Right cardiac atrium (tissue), 5 donors: ENCODE measurements at regions not wholly inside any gene's neighbourhood (a gene's known extent, or its start where the extent isn't known, plus 50 kb on each side); places are given as distances from the start of the nearest gene placed in this dataset.

Experiments used
- ATAC-seq, 2 donors: fragments of 200-7000 bp; cut with Tn5 transposase; one replicate each; pipeline versions ENCODE4 v1.8.0 to v1.9.1; 2020; ENCODE audit warnings: moderate library complexity in 2 of 2, mild to moderate bottlenecking in 1 of 2
- DNase-seq, 3 donors: peaks; one replicate each; pipeline ENCODE4 v3.0.0-alpha.2; 2020
- H3K27ac ChIP-seq: one replicate; pipeline ENCODE4 v1.5.1; 2013; ENCODE audit warnings: mild to moderate bottlenecking, low read length, control low read depth, moderate library complexity
- H3K27me3 ChIP-seq: one replicate; pipeline ENCODE4 v1.6.1; 2013; ENCODE audit not compliant: control insufficient read depth, insufficient read depth
- H3K4me1 ChIP-seq: one replicate; pipeline ENCODE4 v1.6.1; 2013; ENCODE audit warnings: low read length; ENCODE audit not compliant: control insufficient read depth, insufficient read depth
- H3K4me3 ChIP-seq: one replicate; pipeline ENCODE4 v1.5.1; 2013; ENCODE audit warnings: low read length, control low read depth
- H3K9me3 ChIP-seq: one replicate; pipeline ENCODE4 v1.6.1; 2013; ENCODE audit warnings: low read length; ENCODE audit not compliant: control insufficient read depth
- WGBS: extraction: QIAGEN DNeasy Blood & Tissue Kit; methylation state at CpG from one replicate; pipeline ENCODE4 v1.1.7; 2013; 5-methylcytosine and 5-hydroxymethylcytosine counted together
- intact Hi-C, 4 donors: fragments of 100-400 bp; cut with DNase I; formaldehyde crosslinking; loops; one replicate each; pipeline versions ENCODE4 v1.11.0 to v1.14.0; 2022 to 2023
- donor health status: healthy with polysubstance abuse.
- donor health status: DM: no; HTN: yes; CAD: no.
- donor health status: DM: no; HTN: no; CAD: no.
- donor health status: DM: no; HTN: yes; CAD: no; lungs with severe emphysema.
- donor health status: DM: yes; HTN: yes; CAD: no.

- Histone ChIP-seq H3K4me1 (no peaks in the 10 kb centered on the region), H3K27ac (no peak overlapping the region), H3K9me3 (no peaks in the 10 kb centered on the region), H3K27me3 (no peaks in the 10 kb centered on the region), H3K4me3 (no peak overlapping the region)
- WGBS: 77% methylated on average over 6 of the region's 6 CpGs
- intact Hi-C loops: no loop called here
- ATAC-seq: no peak
- no peak for DNase-seq
These were observed 232.6 kb upstream of the GPR26 start for GRCh38 chr10:123433539-123433938.

- Histone ChIP-seq H3K9me3 (no peaks in the 10 kb centered on the region), H3K4me1 (no peaks in the 10 kb centered on the region), H3K27me3 (no peaks in the 10 kb centered on the region), H3K4me3 (no peak overlapping the region), H3K27ac (no peak overlapping the region)
- ATAC-seq (no peak), DNase-seq (no peak)
- intact Hi-C loops: no loop called here
- 82% methylated on average over 15 of the region's 15 CpGs for WGBS
These were observed 231.6 kb upstream of the GPR26 start for GRCh38 chr10:123434435-123435039.

- Histone ChIP-seq H3K9me3 (no peaks in the 10 kb centered on the region), H3K27ac (no peak overlapping the region), H3K4me1 (no peaks in the 10 kb centered on the region), H3K4me3 (no peak overlapping the region), H3K27me3 (no peaks in the 10 kb centered on the region)
- DNase-seq: no peak
- WGBS: 77% methylated on average over 4 of the region's 4 CpGs
- no peak for ATAC-seq
- intact Hi-C loops: no loop called here
These were observed 223.3 kb upstream of the GPR26 start for GRCh38 chr10:123442901-123443300.

- Histone ChIP-seq H3K4me3 (no peak overlapping the region), H3K27me3 (no peaks in the 10 kb centered on the region), H3K4me1 (no peaks in the 10 kb centered on the region), H3K9me3 (no peaks in the 10 kb centered on the region), H3K27ac (no peak overlapping the region)
- intact Hi-C loops: no loop called here
- no peak for ATAC-seq
- DNase-seq: no peak
These were observed 222.2 kb upstream of the GPR26 start for GRCh38 chr10:123443924-123444323.

GRCh38 chr10:123445261-123445775, 220.8 kb upstream of the GPR26 start:
- no peaks in the 10 kb centered on the region for H3K27me3 ChIP-seq
- ATAC-seq: no peak
- intact Hi-C loops: no loop called here
- H3K4me3 ChIP-seq: no peak overlapping the region
- no peaks in the 10 kb centered on the region for H3K9me3 ChIP-seq
- H3K4me1 ChIP-seq: no peaks in the 10 kb centered on the region
- 82% methylated on average over 8 of the region's 8 CpGs for WGBS
- no peak overlapping the region for H3K27ac ChIP-seq
- no peak for DNase-seq

GRCh38 chr10:123446449-123447156, 219.6 kb upstream of the GPR26 start:
- intact Hi-C loops: no loop called here
- DNase-seq (no peak), ATAC-seq (no peak)
- no peaks in the 10 kb centered on the region for H3K27me3 ChIP-seq
- no peaks in the 10 kb centered on the region for H3K4me1 ChIP-seq
- no peak overlapping the region for H3K4me3 ChIP-seq
- 63% methylated on average over 10 of the region's 10 CpGs for WGBS
- no peak overlapping the region for H3K27ac ChIP-seq
- H3K9me3 ChIP-seq: no peaks in the 10 kb centered on the region

- Histone ChIP-seq H3K9me3 (no peaks in the 10 kb centered on the region), H3K4me1 (no peaks in the 10 kb centered on the region), H3K27me3 (no peaks in the 10 kb centered on the region), H3K27ac (no peak overlapping the region), H3K4me3 (no peak overlapping the region)
- intact Hi-C loops: no loop called here
- 79% methylated on average over 7 of the region's 7 CpGs for WGBS
- ATAC-seq (no peak), DNase-seq (no peak)
These were observed 216.8 kb upstream of the GPR26 start for GRCh38 chr10:123449234-123449962.

DNA sequence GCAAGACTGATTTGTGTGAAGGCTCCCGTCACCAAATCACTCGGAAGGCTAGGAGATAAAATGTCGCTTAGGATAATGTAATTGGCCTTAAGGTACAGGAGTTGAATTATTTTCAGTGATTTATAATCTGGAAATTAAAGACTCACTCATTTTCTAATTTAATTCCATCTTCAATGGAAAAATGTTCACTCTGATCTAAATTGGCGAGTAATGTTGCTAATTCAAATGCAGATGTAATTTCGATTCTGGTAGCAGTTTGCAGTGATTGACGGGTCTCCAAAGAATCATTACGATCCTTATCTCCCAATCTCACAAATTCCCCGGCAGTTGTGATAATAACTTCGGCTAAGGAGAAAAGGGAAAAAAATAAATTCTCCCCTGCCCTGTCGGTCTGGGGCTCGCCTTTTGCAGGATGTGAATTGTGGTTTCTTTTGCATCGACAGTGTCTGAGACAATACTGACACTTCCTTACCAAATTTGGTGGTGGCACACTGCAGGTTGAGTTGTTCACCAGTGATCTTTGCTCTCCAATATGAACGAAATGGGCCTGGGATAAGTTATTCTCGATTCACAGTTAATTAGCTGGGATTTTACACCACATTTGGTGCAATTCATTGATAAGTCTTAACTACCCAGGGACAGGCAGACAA, 215.1 kb upstream of the GPR26 start:
- no peak overlapping the region for H3K4me3 ChIP-seq
- no peak for ATAC-seq
- intact Hi-C loops: no loop called here
- no peaks in the 10 kb centered on the region for H3K9me3 ChIP-seq
- no peaks in the 10 kb centered on the region for H3K27me3 ChIP-seq
- no peaks in the 10 kb centered on the region for H3K4me1 ChIP-seq
- H3K27ac ChIP-seq: no peak overlapping the region
- 66% methylated on average over 14 of the region's 14 CpGs for WGBS
- no peak for DNase-seq

DNA sequence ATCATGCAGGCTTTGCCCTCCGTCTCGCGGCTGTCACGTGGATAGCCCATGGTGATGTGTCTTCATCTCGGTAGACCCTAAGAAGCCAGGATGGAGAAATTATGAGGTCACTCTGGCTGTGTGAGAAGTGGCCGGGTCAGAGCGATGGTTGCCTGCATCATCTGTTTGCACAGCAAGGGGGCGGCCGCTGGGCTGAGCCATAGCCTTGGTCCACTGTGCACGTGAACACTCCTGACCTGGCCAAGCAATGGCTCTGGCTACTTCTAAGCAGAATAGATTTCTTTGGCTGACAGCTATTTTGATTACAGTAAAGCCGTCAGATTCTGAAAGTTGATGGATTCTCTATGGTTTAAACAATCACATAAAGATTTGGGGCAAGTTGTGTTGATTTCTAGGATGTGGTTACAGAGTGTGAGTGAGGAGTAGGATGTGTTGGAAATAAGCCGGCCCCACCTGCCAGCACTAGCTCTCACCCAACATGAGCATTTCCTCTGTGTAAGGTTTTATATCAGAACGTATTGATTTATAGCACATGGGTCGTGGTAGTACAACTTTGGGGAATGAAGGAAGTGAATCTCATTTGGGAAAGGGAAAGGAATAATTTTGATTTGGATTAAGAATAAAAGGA, 214.4 kb upstream of the GPR26 start:
- Histone ChIP-seq H3K4me3 (no peak overlapping the region), H3K27ac (no peak overlapping the region), H3K9me3 (no peaks in the 10 kb centered on the region), H3K4me1 (no peaks in the 10 kb centered on the region), H3K27me3 (no peaks in the 10 kb centered on the region)
- WGBS: 78% methylated on average over 14 of the region's 14 CpGs
- DNase-seq: no peak
- intact Hi-C loops: no loop called here
- ATAC-seq: no peak

DNA sequence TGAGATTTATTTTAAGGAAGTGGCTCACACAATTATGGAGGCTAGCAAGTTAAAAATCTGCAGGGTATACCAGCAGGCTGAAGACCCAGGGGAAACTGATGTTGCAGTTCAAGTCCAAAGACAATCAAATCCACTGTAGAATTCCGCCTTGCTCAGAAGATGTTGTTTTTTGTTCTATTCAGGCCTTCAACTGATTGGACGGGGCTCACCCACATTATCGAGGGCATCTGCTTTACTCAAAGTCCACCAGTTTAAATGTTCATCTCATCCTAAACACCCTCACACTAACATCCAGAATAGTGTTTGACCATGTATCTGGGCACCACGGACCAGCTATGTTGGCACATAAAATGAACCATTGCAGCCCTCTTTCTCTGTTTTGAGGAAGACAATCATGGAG, 211.2 kb upstream of the GPR26 start:
- no peaks in the 10 kb centered on the region for H3K9me3 ChIP-seq
- DNase-seq (no peak), ATAC-seq (no peak)
- no peaks in the 10 kb centered on the region for H3K27me3 ChIP-seq
- H3K27ac ChIP-seq: no peak overlapping the region
- no peak overlapping the region for H3K4me3 ChIP-seq
- intact Hi-C loops: no loop called here
- no peaks in the 10 kb centered on the region for H3K4me1 ChIP-seq
- WGBS: 82% methylated on average over 4 of the region's 4 CpGs

DNA sequence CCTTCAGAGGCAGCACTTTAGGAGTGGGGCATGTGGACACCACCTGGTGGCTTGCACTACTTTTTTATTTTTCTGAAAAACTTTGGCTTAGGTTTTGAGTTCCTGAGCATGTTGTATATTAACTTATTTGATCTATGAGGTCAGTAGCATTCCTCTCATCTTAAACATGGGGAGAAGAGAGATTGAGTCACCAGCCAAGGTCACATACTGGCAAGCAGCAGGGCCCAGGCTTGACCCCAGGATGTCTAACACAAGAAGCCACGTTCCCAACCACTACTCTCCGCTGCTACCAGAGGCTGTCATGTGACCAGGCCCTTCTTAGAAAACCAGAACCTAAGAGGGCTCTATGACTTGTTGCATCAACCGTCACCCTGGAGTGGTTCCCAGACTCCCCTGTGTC, 210.3 kb upstream of the GPR26 start:
- 85% methylated on average over 3 of the region's 3 CpGs for WGBS
- no peaks in the 10 kb centered on the region for H3K4me1 ChIP-seq
- no peaks in the 10 kb centered on the region for H3K27me3 ChIP-seq
- no peak overlapping the region for H3K27ac ChIP-seq
- no peak for DNase-seq
- no peaks in the 10 kb centered on the region for H3K9me3 ChIP-seq
- no peak overlapping the region for H3K4me3 ChIP-seq
- intact Hi-C loops: no loop called here
- no peak for ATAC-seq
